HCT116 (cell line): ENCODE measurements at regions not wholly inside any gene's neighbourhood (a gene's known extent, or its start where the extent isn't known, plus 50 kb on each side); places are given as distances from the start of the nearest gene placed in this dataset.

Experiments used
- TF ChIP-seq, protein P1 (sequence below): IDR thresholded peaks from 2 replicates; pipeline ENCODE4 v1.6.1; 2012; ENCODE audit warnings: low read depth

DNA sequence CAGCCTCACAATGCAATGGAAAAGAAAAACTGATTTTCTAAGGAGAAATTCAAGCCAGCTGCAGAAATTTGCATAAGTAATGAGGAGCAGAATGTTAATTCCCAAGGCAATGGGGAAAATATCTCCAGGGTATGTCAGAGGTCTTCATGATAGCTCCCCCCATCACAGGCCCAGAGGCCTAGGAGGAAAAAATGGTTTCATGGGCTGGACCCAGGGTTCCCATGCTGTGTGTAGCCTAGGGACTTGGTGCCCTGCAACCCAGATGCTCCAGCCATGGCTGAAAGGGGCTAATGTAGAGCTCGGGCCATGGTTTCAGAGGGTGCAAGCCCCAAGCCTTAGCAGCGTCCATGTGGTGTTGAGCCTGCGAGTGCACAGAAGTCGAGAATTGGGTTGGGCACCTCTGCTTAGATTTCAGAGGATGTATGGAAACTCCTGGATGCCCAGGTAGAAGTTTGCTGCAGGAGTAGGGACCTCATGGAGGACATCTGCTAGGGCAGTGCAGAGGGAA, 53.5 kb upstream of the TEX13C start (continued):
- TF ChIP-seq, protein P1, sequence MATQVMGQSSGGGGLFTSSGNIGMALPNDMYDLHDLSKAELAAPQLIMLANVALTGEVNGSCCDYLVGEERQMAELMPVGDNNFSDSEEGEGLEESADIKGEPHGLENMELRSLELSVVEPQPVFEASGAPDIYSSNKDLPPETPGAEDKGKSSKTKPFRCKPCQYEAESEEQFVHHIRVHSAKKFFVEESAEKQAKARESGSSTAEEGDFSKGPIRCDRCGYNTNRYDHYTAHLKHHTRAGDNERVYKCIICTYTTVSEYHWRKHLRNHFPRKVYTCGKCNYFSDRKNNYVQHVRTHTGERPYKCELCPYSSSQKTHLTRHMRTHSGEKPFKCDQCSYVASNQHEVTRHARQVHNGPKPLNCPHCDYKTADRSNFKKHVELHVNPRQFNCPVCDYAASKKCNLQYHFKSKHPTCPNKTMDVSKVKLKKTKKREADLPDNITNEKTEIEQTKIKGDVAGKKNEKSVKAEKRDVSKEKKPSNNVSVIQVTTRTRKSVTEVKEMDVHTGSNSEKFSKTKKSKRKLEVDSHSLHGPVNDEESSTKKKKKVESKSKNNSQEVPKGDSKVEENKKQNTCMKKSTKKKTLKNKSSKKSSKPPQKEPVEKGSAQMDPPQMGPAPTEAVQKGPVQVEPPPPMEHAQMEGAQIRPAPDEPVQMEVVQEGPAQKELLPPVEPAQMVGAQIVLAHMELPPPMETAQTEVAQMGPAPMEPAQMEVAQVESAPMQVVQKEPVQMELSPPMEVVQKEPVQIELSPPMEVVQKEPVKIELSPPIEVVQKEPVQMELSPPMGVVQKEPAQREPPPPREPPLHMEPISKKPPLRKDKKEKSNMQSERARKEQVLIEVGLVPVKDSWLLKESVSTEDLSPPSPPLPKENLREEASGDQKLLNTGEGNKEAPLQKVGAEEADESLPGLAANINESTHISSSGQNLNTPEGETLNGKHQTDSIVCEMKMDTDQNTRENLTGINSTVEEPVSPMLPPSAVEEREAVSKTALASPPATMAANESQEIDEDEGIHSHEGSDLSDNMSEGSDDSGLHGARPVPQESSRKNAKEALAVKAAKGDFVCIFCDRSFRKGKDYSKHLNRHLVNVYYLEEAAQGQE = no peak
